K562 (cell line): ENCODE measurements at regions not wholly inside any gene's neighbourhood (a gene's known extent, or its start where the extent isn't known, plus 50 kb on each side); places are given as distances from the start of the nearest gene placed in this dataset.

Experiments
- ATAC-seq: fragments of 200-7000 bp; cut with Tn5 transposase; 3 replicates; pipeline ENCODE4 v1.9.1; 2020; ENCODE audit warnings: moderate library complexity
- BruUV-seq: library from RNA; stranded (reverse); fragments of 400-500 nt; replicated peaks from 2 replicates; lab custom pipeline; 2021; lab: Mats Ljungman, UMichigan
- CTCF ChIA-PET: fragments of 300-600 bp; formaldehyde crosslinking; extraction: SDS; loops from one replicate; lab custom pipeline; 2021; ENCODE audit warnings: low intra/inter-chr PET ratio; lab: Yijun Ruan, JAX
- POLR2A ChIA-PET: fragments of 300-600, 350-650 bp; sonication (Branson Sonifier 250); formaldehyde crosslinking; extraction: SDS; loops from one replicate; lab custom pipeline; 2021; ENCODE audit warnings: antibody characterized with exemption, inconsistent platforms; lab: Yijun Ruan, JAX
- DNase-seq, 4 experiments: peaks; one replicate each; pipeline versions ENCODE4 v3.0.0 to v3.0.0-alpha.2; 2011 to 2018; ENCODE audit warnings: low spot score in 3 of 4, mixed read lengths in 3 of 4; ENCODE audit errors: extremely low read depth in 1 of 4
- FAIRE-seq: peaks from 2 replicates; lab custom pipeline; 2011; peaks lifted over from hg19 to GRCh38; lab: Jason Lieb, UNC
- H2AFZ ChIP-seq: 2 replicates; pipeline ENCODE4 v1.6.0; 2011; ENCODE audit warnings: low read depth, low read length, control low read depth, inconsistent platforms
- H3K27ac ChIP-seq: fragments of 200-600 bp; 3 replicates; pipeline ENCODE4 v1.8.0; 2011; ENCODE audit warnings: low read depth, mild to moderate bottlenecking, control low read depth, inconsistent platforms, low read length, moderate library complexity, mixed read lengths; ENCODE audit errors: extremely low read depth
- H3K27me3 ChIP-seq, 2 experiments: fragments of 300-600 bp in 1 of 2; 2 replicates in 1 of 2; 3 replicates in 1 of 2; pipeline versions ENCODE4 v1.6.0 to v1.8.0; 2011; ENCODE audit warnings: inconsistent platforms in 2 of 2, low read length in 2 of 2, mild to moderate bottlenecking in 1 of 2, mixed read lengths in 1 of 2, moderate library complexity in 1 of 2; ENCODE audit not compliant: control insufficient read depth in 2 of 2, insufficient read depth in 2 of 2
- H3K36me3 ChIP-seq: fragments of 300-600 bp; 3 replicates; pipeline ENCODE4 v1.8.0; 2011; ENCODE audit warnings: mild to moderate bottlenecking, low read length, inconsistent platforms; ENCODE audit not compliant: control insufficient read depth, insufficient read depth
- H3K4me1 ChIP-seq, 2 experiments: fragments of 200-600 bp in 1 of 2; replicated peaks in 1 of 2; 2 replicates in 1 of 2; 3 replicates in 1 of 2; pipeline versions ENCODE4 v1.5.1 to v1.8.0; 2011; ENCODE audit warnings: inconsistent platforms in 2 of 2, low read length in 2 of 2, mild to moderate bottlenecking in 1 of 2, mixed read lengths in 1 of 2, moderate library complexity in 1 of 2; ENCODE audit not compliant: control insufficient read depth in 2 of 2, insufficient read depth in 2 of 2
- H3K4me2 ChIP-seq: 2 replicates; pipeline ENCODE4 v1.6.1; 2011; ENCODE audit warnings: low read length, control low read depth, inconsistent platforms, mixed read lengths; ENCODE audit not compliant: insufficient read depth
- H3K4me3 ChIP-seq: fragments of 200-600 bp; sonication (generic), shearing (Covaris generic); 2 replicates; pipeline ENCODE4 v1.5.1; 2016; ENCODE audit warnings: control low read depth, inconsistent platforms
- H3K79me2 ChIP-seq: fragments of 200-600 bp; 3 replicates; pipeline ENCODE4 v1.8.0; 2011; ENCODE audit warnings: low read length, inconsistent platforms; ENCODE audit not compliant: control insufficient read depth, insufficient read depth
- H3K9ac ChIP-seq, 2 experiments: 2 replicates each; pipeline versions ENCODE4 v1.6.0 to v1.6.1; 2011; ENCODE audit warnings: low read depth in 2 of 2, low read length in 2 of 2, control low read depth in 1 of 2, inconsistent platforms in 1 of 2, mild to moderate bottlenecking in 1 of 2, mixed read lengths in 1 of 2; ENCODE audit not compliant: insufficient read depth in 1 of 2
- H3K9me1 ChIP-seq: one replicate; pipeline ENCODE4 v1.6.0; 2011; ENCODE audit warnings: inconsistent platforms, mild to moderate bottlenecking, low read length, moderate library complexity; ENCODE audit not compliant: control insufficient read depth, insufficient read depth
- H3K9me3 ChIP-seq: replicated peaks from 2 replicates; pipeline ENCODE4 v1.5.1; 2011; ENCODE audit warnings: low read depth, low read length, inconsistent platforms; ENCODE audit not compliant: control insufficient read depth, insufficient read depth
- H4K20me1 ChIP-seq: replicated peaks from 2 replicates; pipeline ENCODE4 v1.6.1; 2011; ENCODE audit warnings: low read length, inconsistent platforms, mixed read lengths; ENCODE audit not compliant: control insufficient read depth, insufficient read depth
- EGR1 ChIP-seq: fragments of 450-650 bp; conservative IDR thresholded peaks from 2 replicates; pipeline ENCODE4 v1.6.1; 2017; ENCODE audit warnings: mild to moderate bottlenecking
- GTF2B ChIP-seq: IDR thresholded peaks from 2 replicates; pipeline ENCODE4 v1.6.1; 2011; ENCODE audit not compliant: insufficient read length; ENCODE audit errors: extremely low read depth
- HES1 ChIP-seq: fragments of 450-650 bp; IDR thresholded peaks from 2 replicates; pipeline ENCODE4 v1.6.1; 2016; ENCODE audit warnings: low read depth, mild to moderate bottlenecking, moderate library complexity
- ILK ChIP-seq: fragments of 450-650 bp; IDR thresholded peaks from 2 replicates; pipeline ENCODE4 v1.6.1; 2016; ENCODE audit warnings: missing genetic modification characterization, low read depth, mild to moderate bottlenecking, missing compliant biosample characterization, moderate library complexity, borderline replicate concordance
- RHOXF2B ChIP-seq: fragments of 250-450 bp; sonication (Bioruptor Pico); conservative IDR thresholded peaks from 2 replicates; pipeline ENCODE4 v1.5.1; 2021
- SAP30 ChIP-seq: fragments of 200-600 bp; sonication (generic); IDR thresholded peaks from 2 replicates; pipeline ENCODE4 v1.6.1; 2012; ENCODE audit warnings: borderline replicate concordance, low read depth, mild to moderate bottlenecking, moderate library complexity, low read length, control low read depth, inconsistent platforms; ENCODE audit not compliant: insufficient read depth, poor library complexity, severe bottlenecking
- TSHZ1 ChIP-seq: fragments of 250-450 bp; sonication (Bioruptor Pico); IDR thresholded peaks from 2 replicates; pipeline ENCODE4 v1.4.0; 2020; ENCODE audit warnings: mild to moderate bottlenecking, moderate library complexity
- YBX1 ChIP-seq: fragments of 450-650 bp; IDR thresholded peaks from 2 replicates; pipeline ENCODE4 v1.7.1; 2016; ENCODE audit warnings: mild to moderate bottlenecking
- ZNF75A ChIP-seq: fragments of 450-650 bp; formaldehyde crosslinking; IDR thresholded peaks from 2 replicates; pipeline ENCODE4 v1.4.0; 2020; ENCODE audit warnings: mild to moderate bottlenecking
- ZSCAN29 ChIP-seq: fragments of 450-650 bp; IDR thresholded peaks from 2 replicates; pipeline ENCODE4 v1.6.1; 2017
- whole genome bisulfite sequencing: fragments of 100-300 bp; shearing (Covaris generic); methylation state at CpG from one replicate; pipeline ENCODE4 v1.1.6; 2016; ENCODE audit warnings: low coverage, mixed read lengths; ENCODE audit not compliant: insufficient coverage; ENCODE audit errors: missing lambda C conversion rate; 5-methylcytosine and 5-hydroxymethylcytosine counted together
- in situ Hi-C: fragments of 300-500 bp; cut with MboI; formaldehyde crosslinking; loops from 4 replicates; pipeline ENCODE4 v1.15.0; 2018; ENCODE audit warnings: inconsistent platforms, mixed read lengths
- intact Hi-C: fragments of 100-400 bp; cut with micrococcal nuclease; formaldehyde crosslinking; loops from 2 replicates; pipeline ENCODE4 v1.14.2; 2022

- TF ChIP-seq HES1 (no peak), ZNF75A (no peak), ZSCAN29 (no peak), ILK (tag) (no peak)
- H3K9ac ChIP-seq, result no peak overlapping the region
- ChIA-PET CTCF (no interaction called here), POLR2A (no interaction called here)
- no peak overlapping the region for H3K4me2 ChIP-seq
- H2AFZ ChIP-seq, result no peak overlapping the region
- no peaks in the 10 kb centered on the region for H3K9me1 ChIP-seq
- FAIRE-seq, result no peak
- no peaks in the 10 kb centered on the region for H3K36me3 ChIP-seq
- no peaks in the 10 kb centered on the region for H3K9me3 ChIP-seq
- WGBS, result 0% methylated on average over 3 of the region's 3 CpGs
- intact Hi-C loops (no loop called here), in situ Hi-C loops (no loop called here)
- no peak overlapping the region for H3K27ac ChIP-seq
- no peaks in the 10 kb centered on the region for H4K20me1 ChIP-seq
- H3K4me1 ChIP-seq, result no peaks in the 10 kb centered on the region
- no peaks in the 10 kb centered on the region for H3K79me2 ChIP-seq
- BruUV-seq, result no TSS peak
- no peak for DNase-seq
- H3K27me3 ChIP-seq, result no peaks in the 10 kb centered on the region
- no peak for ATAC-seq
- H3K4me3 ChIP-seq, result no peak overlapping the region
These were observed 506.6 kb downstream of the SH3BGRL start for GRCh38 chrX:81708487-81708886.

- no peak overlapping the region for H3K9ac ChIP-seq
- no peaks in the 10 kb centered on the region for H3K4me1 ChIP-seq
- DNase-seq, result no peak
- H3K27me3 ChIP-seq, result no peaks in the 10 kb centered on the region
- H3K36me3 ChIP-seq, result no peaks in the 10 kb centered on the region
- ChIA-PET CTCF (no interaction called here), POLR2A (no interaction called here)
- no peak overlapping the region for H3K27ac ChIP-seq
- H3K9me1 ChIP-seq, result no peaks in the 10 kb centered on the region
- H3K4me2 ChIP-seq, result no peak overlapping the region
- no peak overlapping the region for H2AFZ ChIP-seq
- H4K20me1 ChIP-seq, result no peaks in the 10 kb centered on the region
- WGBS, result 0% methylated on average over 2 of the region's 2 CpGs
- no TSS peak for BruUV-seq
- no peak for FAIRE-seq
- in situ Hi-C loops, result no loop called here
- intact Hi-C loops, result no loop called here
- H3K4me3 ChIP-seq, result no peak overlapping the region
- no peak for ATAC-seq
- no peaks in the 10 kb centered on the region for H3K79me2 ChIP-seq
- H3K9me3 ChIP-seq, result no peaks in the 10 kb centered on the region
- TF ChIP-seq SAP30, result no peak
- TF ChIP-seq YBX1, result no peak
- no peak for TF ChIP-seq TSHZ1 (CRISPR knock-in tag)
- TF ChIP-seq GTF2B, result no peak
- TF ChIP-seq RHOXF2B, result no peak
- TF ChIP-seq ILK (tag), result no peak
- no peak for TF ChIP-seq EGR1
These were observed 526.7 kb downstream of the SH3BGRL start for GRCh38 chrX:81728622-81729021.
